ENCODE measurements at regions not wholly inside any gene's neighbourhood (a gene's known extent, or its start where the extent isn't known, plus 50 kb on each side); places are given as distances from the start of the nearest gene placed in this dataset.

DNA sequence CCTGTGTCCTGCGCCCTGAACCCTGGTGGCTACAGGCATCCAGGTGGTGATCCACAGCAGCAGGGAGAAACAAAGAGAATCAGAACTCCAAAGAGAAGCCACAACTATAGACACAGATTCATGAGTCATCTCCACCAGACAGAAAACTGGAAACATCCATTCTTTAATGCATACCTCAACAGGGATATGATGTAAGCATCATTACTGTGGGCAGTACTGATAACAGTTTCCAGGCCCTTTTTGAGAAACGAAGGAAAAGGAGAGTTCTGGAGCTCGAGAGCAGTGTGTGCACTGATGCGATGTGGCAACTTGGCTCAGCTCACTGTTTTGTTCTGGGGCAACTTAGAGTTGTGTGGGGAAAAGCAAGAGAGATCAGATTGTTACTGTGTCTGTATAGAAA lies 215.6 kb upstream of the ADAMTS16 start (continued):
- TF ChIP-seq, protein P1, sequence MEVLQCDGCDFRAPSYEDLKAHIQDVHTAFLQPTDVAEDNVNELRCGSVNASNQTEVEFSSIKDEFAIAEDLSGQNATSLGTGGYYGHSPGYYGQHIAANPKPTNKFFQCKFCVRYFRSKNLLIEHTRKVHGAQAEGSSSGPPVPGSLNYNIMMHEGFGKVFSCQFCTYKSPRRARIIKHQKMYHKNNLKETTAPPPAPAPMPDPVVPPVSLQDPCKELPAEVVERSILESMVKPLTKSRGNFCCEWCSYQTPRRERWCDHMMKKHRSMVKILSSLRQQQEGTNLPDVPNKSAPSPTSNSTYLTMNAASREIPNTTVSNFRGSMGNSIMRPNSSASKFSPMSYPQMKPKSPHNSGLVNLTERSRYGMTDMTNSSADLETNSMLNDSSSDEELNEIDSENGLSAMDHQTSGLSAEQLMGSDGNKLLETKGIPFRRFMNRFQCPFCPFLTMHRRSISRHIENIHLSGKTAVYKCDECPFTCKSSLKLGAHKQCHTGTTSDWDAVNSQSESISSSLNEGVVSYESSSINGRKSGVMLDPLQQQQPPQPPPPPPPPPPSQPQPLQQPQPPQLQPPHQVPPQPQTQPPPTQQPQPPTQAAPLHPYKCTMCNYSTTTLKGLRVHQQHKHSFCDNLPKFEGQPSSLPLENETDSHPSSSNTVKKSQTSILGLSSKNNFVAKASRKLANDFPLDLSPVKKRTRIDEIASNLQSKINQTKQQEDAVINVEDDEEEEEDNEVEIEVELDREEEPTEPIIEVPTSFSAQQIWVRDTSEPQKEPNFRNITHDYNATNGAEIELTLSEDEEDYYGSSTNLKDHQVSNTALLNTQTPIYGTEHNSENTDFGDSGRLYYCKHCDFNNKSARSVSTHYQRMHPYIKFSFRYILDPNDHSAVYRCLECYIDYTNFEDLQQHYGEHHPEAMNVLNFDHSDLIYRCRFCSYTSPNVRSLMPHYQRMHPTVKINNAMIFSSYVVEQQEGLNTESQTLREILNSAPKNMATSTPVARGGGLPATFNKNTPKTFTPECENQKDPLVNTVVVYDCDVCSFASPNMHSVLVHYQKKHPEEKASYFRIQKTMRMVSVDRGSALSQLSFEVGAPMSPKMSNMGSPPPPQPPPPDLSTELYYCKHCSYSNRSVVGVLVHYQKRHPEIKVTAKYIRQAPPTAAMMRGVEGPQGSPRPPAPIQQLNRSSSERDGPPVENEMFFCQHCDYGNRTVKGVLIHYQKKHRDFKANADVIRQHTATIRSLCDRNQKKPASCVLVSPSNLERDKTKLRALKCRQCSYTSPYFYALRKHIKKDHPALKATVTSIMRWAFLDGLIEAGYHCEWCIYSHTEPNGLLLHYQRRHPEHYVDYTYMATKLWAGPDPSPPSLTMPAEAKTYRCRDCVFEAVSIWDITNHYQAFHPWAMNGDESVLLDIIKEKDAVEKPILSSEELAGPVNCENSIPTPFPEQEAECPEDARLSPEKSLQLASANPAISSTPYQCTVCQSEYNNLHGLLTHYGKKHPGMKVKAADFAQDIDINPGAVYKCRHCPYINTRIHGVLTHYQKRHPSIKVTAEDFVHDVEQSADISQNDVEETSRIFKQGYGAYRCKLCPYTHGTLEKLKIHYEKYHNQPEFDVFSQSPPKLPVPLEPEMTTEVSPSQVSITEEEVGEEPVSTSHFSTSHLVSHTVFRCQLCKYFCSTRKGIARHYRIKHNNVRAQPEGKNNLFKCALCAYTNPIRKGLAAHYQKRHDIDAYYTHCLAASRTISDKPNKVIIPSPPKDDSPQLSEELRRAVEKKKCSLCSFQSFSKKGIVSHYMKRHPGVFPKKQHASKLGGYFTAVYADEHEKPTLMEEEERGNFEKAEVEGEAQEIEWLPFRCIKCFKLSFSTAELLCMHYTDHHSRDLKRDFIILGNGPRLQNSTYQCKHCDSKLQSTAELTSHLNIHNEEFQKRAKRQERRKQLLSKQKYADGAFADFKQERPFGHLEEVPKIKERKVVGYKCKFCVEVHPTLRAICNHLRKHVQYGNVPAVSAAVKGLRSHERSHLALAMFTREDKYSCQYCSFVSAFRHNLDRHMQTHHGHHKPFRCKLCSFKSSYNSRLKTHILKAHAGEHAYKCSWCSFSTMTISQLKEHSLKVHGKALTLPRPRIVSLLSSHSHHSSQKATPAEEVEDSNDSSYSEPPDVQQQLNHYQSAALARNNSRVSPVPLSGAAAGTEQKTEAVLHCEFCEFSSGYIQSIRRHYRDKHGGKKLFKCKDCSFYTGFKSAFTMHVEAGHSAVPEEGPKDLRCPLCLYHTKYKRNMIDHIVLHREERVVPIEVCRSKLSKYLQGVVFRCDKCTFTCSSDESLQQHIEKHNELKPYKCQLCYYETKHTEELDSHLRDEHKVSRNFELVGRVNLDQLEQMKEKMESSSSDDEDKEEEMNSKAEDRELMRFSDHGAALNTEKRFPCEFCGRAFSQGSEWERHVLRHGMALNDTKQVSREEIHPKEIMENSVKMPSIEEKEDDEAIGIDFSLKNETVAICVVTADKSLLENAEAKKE (CRISPR knock-in tag; IDR thresholded peaks at IDR 0.05): no peak
- TF ChIP-seq, protein P2, sequence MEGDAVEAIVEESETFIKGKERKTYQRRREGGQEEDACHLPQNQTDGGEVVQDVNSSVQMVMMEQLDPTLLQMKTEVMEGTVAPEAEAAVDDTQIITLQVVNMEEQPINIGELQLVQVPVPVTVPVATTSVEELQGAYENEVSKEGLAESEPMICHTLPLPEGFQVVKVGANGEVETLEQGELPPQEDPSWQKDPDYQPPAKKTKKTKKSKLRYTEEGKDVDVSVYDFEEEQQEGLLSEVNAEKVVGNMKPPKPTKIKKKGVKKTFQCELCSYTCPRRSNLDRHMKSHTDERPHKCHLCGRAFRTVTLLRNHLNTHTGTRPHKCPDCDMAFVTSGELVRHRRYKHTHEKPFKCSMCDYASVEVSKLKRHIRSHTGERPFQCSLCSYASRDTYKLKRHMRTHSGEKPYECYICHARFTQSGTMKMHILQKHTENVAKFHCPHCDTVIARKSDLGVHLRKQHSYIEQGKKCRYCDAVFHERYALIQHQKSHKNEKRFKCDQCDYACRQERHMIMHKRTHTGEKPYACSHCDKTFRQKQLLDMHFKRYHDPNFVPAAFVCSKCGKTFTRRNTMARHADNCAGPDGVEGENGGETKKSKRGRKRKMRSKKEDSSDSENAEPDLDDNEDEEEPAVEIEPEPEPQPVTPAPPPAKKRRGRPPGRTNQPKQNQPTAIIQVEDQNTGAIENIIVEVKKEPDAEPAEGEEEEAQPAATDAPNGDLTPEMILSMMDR (conservative IDR thresholded peaks at IDR 0.05; ENCODE audit: low read depth in 2 of 2): no peak

DNA sequence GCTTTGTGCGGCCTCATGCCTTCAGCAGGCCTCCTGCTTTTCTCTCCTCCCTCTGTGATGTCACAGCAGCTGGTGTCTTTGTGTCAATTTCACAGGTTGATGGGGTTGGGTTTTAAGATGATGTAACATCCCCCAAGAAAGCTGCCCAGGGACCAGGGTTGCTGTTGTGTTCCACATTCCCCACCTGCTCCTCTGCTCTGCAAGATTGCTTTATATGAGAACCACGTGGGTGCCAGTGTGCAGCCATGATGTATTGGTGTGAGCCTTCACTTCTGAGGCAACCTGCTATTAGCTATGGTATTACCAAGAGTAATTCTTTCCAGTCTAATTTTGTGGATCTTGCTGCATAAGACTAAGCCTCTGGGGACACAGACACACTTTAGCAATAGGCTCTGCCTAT lies 213.0 kb upstream of the ADAMTS16 start:
- no peak for DNase-seq (ENCODE audit: low spot score)
- Histone ChIP-seq H3K27me3 (ENCODE audit: insufficient read depth) (no peaks in the 10 kb centered on the region), H3K27ac (ENCODE audit: low read depth) (no peak overlapping the region), H3K36me3 (ENCODE audit: insufficient read depth) (no peaks in the 10 kb centered on the region), H3F3A (replicated peaks; ENCODE audit: low read depth) (no peaks in the 10 kb centered on the region), H4K20me1 (replicated peaks; ENCODE audit: insufficient read depth) (no peaks in the 10 kb centered on the region), H3K4me1 (ENCODE audit: insufficient read depth) (no peaks in the 10 kb centered on the region), H3K4me2 (no peak overlapping the region), H3K4me3 (no peak overlapping the region), H2AFZ (0 out of 2 replicates have a peak overlapping the region, but pooled peaks have one; percentile 16), H3K79me2 (replicated peaks; ENCODE audit: insufficient read depth) (no peaks in the 10 kb centered on the region), H3K9me2 (ENCODE audit: insufficient read depth) (peaks cover 4% of the 10 kb centered on the region; the same call in 1 of the 2 replicates)
- no peaks in the 10 kb centered on the region for H3K36me3 Mint-ChIP-seq (ENCODE audit: low read depth)
- no peak overlapping the region for H3K4me3 Mint-ChIP-seq
- no peak for ATAC-seq
- no peak overlapping the region for H3K27ac Mint-ChIP-seq
- H3K27me3 Mint-ChIP-seq (ENCODE audit: insufficient read depth, low read depth, poor library complexity): peaks cover 5% of the 10 kb centered on the region
- no peaks in the 10 kb centered on the region for H3K9me3 Mint-ChIP-seq
- peaks cover 9% of the 10 kb centered on the region; the same call in 2 of the 3 replicates for H3K4me1 Mint-ChIP-seq
- TF ChIP-seq, protein P1 (CRISPR knock-in tag; IDR thresholded peaks at IDR 0.05): no peak
- no peak for TF ChIP-seq POLR2AphosphoS5 (IDR thresholded peaks at IDR 0.05; ENCODE audit: low read depth)

Data from GM23338 (cell line).